IMR-90 (cell line): ENCODE measurements at regions not wholly inside any gene's neighbourhood (a gene's known extent, or its start where the extent isn't known, plus 50 kb on each side); places are given as distances from the start of the nearest gene placed in this dataset.

Experiments used
- ATAC-seq: fragments of 200-7000 bp; cut with Tn5 transposase; 2 replicates; pipeline ENCODE4 v1.9.1; 2020; ENCODE audit warnings: low read depth, mild to moderate bottlenecking, moderate library complexity
- BruUV-seq: library from RNA; stranded (reverse); fragments of 400-500 nt; replicated peaks from 2 replicates; lab custom pipeline; 2021; lab: Mats Ljungman, UMichigan
- CTCF ChIA-PET: fragments of 300-600 bp; formaldehyde crosslinking; extraction: SDS; loops from one replicate; lab custom pipeline; 2021; ENCODE audit warnings: antibody characterized with exemption; lab: Yijun Ruan, JAX
- POLR2A ChIA-PET: fragments of 300-600 bp; sonication (Branson Sonifier 250); formaldehyde crosslinking; loops from one replicate; lab custom pipeline; 2022; ENCODE audit warnings: antibody characterized with exemption; ENCODE audit not compliant: unreplicated experiment; lab: Charles Lee
- DNase-seq: peaks from one replicate; pipeline ENCODE4 v3.0.0; 2013
- H2AFZ ChIP-seq: replicated peaks from 2 replicates; pipeline ENCODE3; 2013; ENCODE audit warnings: low read length, mild to moderate bottlenecking; ENCODE audit not compliant: poor library complexity
- H2AK5ac ChIP-seq: 2 replicates; pipeline ENCODE4 v1.6.1; 2013; ENCODE audit warnings: low read depth, low read length, inconsistent platforms
- H2AK9ac ChIP-seq: replicated peaks from 2 replicates; pipeline ENCODE3; 2013; ENCODE audit warnings: mild to moderate bottlenecking, low read depth, low read length, moderate library complexity; ENCODE audit not compliant: poor library complexity
- H2BK120ac ChIP-seq: 2 replicates; pipeline ENCODE4 v1.6.1; 2013; ENCODE audit warnings: low read depth, low read length, inconsistent platforms
- H2BK15ac ChIP-seq: 3 replicates; pipeline ENCODE4 v1.6.1; 2013; ENCODE audit warnings: low read depth, low read length, inconsistent platforms
- H2BK20ac ChIP-seq: 2 replicates; pipeline ENCODE4 v1.6.1; 2013; ENCODE audit warnings: low read depth, mild to moderate bottlenecking, inconsistent platforms, low read length, moderate library complexity
- H2BK5ac ChIP-seq: 2 replicates; pipeline ENCODE4 v1.6.1; 2013; ENCODE audit warnings: mild to moderate bottlenecking, low read depth, low read length, inconsistent platforms; ENCODE audit not compliant: poor library complexity, severe bottlenecking
- H3K14ac ChIP-seq: replicated peaks from 2 replicates; pipeline ENCODE4 v1.6.1; 2013; ENCODE audit warnings: low read depth, low read length, inconsistent platforms
- H3K18ac ChIP-seq: 2 replicates; pipeline ENCODE4 v1.6.1; 2013; ENCODE audit warnings: low read depth, low read length, control low read depth
- H3K23ac ChIP-seq: 2 replicates; pipeline ENCODE4 v1.6.1; 2013; ENCODE audit warnings: low read depth, low read length, inconsistent platforms
- H3K27ac ChIP-seq: 2 replicates; pipeline ENCODE4 v1.5.1; 2013; ENCODE audit warnings: mild to moderate bottlenecking, control low read depth, low read length; ENCODE audit not compliant: insufficient read depth
- H3K27me3 ChIP-seq: 2 replicates; pipeline ENCODE4 v1.6.1; 2013; ENCODE audit warnings: low read length; ENCODE audit not compliant: control insufficient read depth, insufficient read depth
- H3K36me3 ChIP-seq: 2 replicates; pipeline ENCODE4 v1.6.1; 2013; ENCODE audit warnings: low read length, mixed read lengths; ENCODE audit not compliant: control insufficient read depth, insufficient read depth
- H3K4ac ChIP-seq: 2 replicates; pipeline ENCODE4 v1.6.1; 2013; ENCODE audit warnings: low read depth, low read length, inconsistent platforms
- H3K4me1 ChIP-seq: 2 replicates; pipeline ENCODE4 v1.6.1; 2013; ENCODE audit warnings: low read length, mixed read lengths; ENCODE audit not compliant: control insufficient read depth, insufficient read depth
- H3K4me2 ChIP-seq: 2 replicates; pipeline ENCODE4 v1.6.1; 2013; ENCODE audit warnings: low read depth, mild to moderate bottlenecking, control low read depth, low read length, moderate library complexity
- H3K4me3 ChIP-seq: 2 replicates; pipeline ENCODE4 v1.5.1; 2013; ENCODE audit warnings: low read depth, mild to moderate bottlenecking, control low read depth, low read length, moderate library complexity; ENCODE audit not compliant: insufficient read depth
- H3K56ac ChIP-seq: 2 replicates; pipeline ENCODE4 v1.6.1; 2013; ENCODE audit warnings: low read length, inconsistent platforms; ENCODE audit not compliant: insufficient read depth; ENCODE audit errors: extremely low read depth
- H3K79me1 ChIP-seq, 2 experiments: 2 replicates each; pipeline ENCODE4 v1.6.1; 2013; ENCODE audit warnings: low read length in 2 of 2, inconsistent platforms in 1 of 2, low read depth in 1 of 2
- H3K9ac ChIP-seq: 2 replicates; pipeline ENCODE4 v1.6.1; 2013; ENCODE audit warnings: low read depth, low read length, control low read depth
- H3K9me1 ChIP-seq: 2 replicates; pipeline ENCODE4 v1.6.1; 2013; ENCODE audit warnings: low read length, inconsistent platforms; ENCODE audit not compliant: insufficient read depth
- H3K9me3 ChIP-seq: 2 replicates; pipeline ENCODE4 v1.6.1; 2013; ENCODE audit warnings: low read length; ENCODE audit not compliant: control insufficient read depth, insufficient read depth
- H4K20me1 ChIP-seq: 2 replicates; pipeline ENCODE4 v1.6.1; 2013; ENCODE audit warnings: low read length, inconsistent platforms; ENCODE audit not compliant: insufficient read depth
- H4K5ac ChIP-seq: 2 replicates; pipeline ENCODE4 v1.6.1; 2013; ENCODE audit warnings: mild to moderate bottlenecking, low read depth, low read length, control low read depth
- H4K8ac ChIP-seq, 2 experiments: 2 replicates each; pipeline ENCODE4 v1.6.1; 2013; ENCODE audit warnings: low read depth in 2 of 2, low read length in 2 of 2, control low read depth in 1 of 2, inconsistent platforms in 1 of 2
- H4K91ac ChIP-seq: 2 replicates; pipeline ENCODE4 v1.6.1; 2013; ENCODE audit warnings: low read depth, low read length, inconsistent platforms; ENCODE audit not compliant: insufficient read depth
- POLR2A ChIP-seq: IDR thresholded peaks from 2 replicates; pipeline ENCODE4 v1.6.1; 2012; ENCODE audit warnings: mild to moderate bottlenecking, low read depth, low read length
- RCOR1 ChIP-seq: IDR thresholded peaks from 2 replicates; pipeline ENCODE4 v1.6.1; 2012; ENCODE audit warnings: mild to moderate bottlenecking, low read length, improper control_type of control experiment; ENCODE audit not compliant: insufficient replicate concordance
- USF2 ChIP-seq: fragments of 150-350 bp; IDR thresholded peaks from 2 replicates; pipeline ENCODE4 v1.6.1; 2017; ENCODE audit warnings: mild to moderate bottlenecking, antibody characterized with exemption, low read length, low read depth
- WGBS, 2 experiments: methylation state at CpG; one replicate each; pipeline versions ENCODE4 v1.1.5 to v1.1.7; 2013; ENCODE audit warnings: missing lambda C conversion rate in 2 of 2; ENCODE audit not compliant: insufficient read length in 1 of 2; ENCODE audit errors: extremely low coverage in 2 of 2; 5-methylcytosine and 5-hydroxymethylcytosine counted together
- dilution Hi-C: fragments of 300-500 bp; cut with HindIII; formaldehyde crosslinking; loops from one replicate; pipeline ENCODE4 v1.14.3; 2018; ENCODE audit warnings: low sequenced_read_pairs; ENCODE audit not compliant: unreplicated experiment
- in situ Hi-C: fragments of 300-500 bp; cut with MboI; formaldehyde crosslinking; loops from 3 replicates; pipeline ENCODE4 v1.14.3; 2019; ENCODE audit warnings: low sequenced_read_pairs, inconsistent platforms, mixed read lengths
- intact Hi-C: fragments of 100-400 bp; cut with micrococcal nuclease; formaldehyde crosslinking; loops from 2 replicates; pipeline ENCODE4 v1.10.0; 2022

- in situ Hi-C loops = no loop called here
- peaks cover 6% of the 10 kb centered on the region; the same call in 1 of the 2 replicates for H3K4me1 ChIP-seq
Observed at GRCh38 chr4:124426279-124426678, 286.3 kb downstream of the ANKRD50 start.

More at GRCh38 chr4:124426279-124426678, 286.3 kb downstream of the ANKRD50 start:
- H4K91ac ChIP-seq = no peak overlapping the region
- H3K9ac ChIP-seq = no peak overlapping the region
- H3K4me2 ChIP-seq = no peak overlapping the region
- H3K79me1 ChIP-seq = no peaks in the 10 kb centered on the region
- no peak overlapping the region for H2AFZ ChIP-seq
- no peak overlapping the region for H2BK5ac ChIP-seq
- H3K9me1 ChIP-seq = peaks cover 2% of the 10 kb centered on the region; the same call in 1 of the 2 replicates
- H3K36me3 ChIP-seq = no peaks in the 10 kb centered on the region
- H3K4me3 ChIP-seq = no peak overlapping the region
- WGBS, 2 experiments = no CpG with 5 or more reads among the region's 1 CpG
- H3K18ac ChIP-seq = no peak overlapping the region
- no peak overlapping the region for H3K56ac ChIP-seq
- no TSS peak for BruUV-seq
- H2AK9ac ChIP-seq = no peak overlapping the region
- POLR2A ChIA-PET = no interaction called here
- no peak overlapping the region for H2BK20ac ChIP-seq
- H3K4ac ChIP-seq = no peak overlapping the region
- H4K5ac ChIP-seq = no peak overlapping the region
- TF ChIP-seq POLR2A = no peak
- peak; percentile 22; the same call in 1 of the 2 replicates for TF ChIP-seq USF2
- no peak for TF ChIP-seq RCOR1
- H3K14ac ChIP-seq = no peak overlapping the region
- CTCF ChIA-PET = no interaction called here
- intact Hi-C loops (no loop called here), dilution Hi-C loops (no loop called here)
- H2BK120ac ChIP-seq = no peak overlapping the region
- H2AK5ac ChIP-seq = no peak overlapping the region
- no peaks in the 10 kb centered on the region for H3K9me3 ChIP-seq
- H2BK15ac ChIP-seq = no peak overlapping the region
- H3K27me3 ChIP-seq = no peaks in the 10 kb centered on the region
- no peaks in the 10 kb centered on the region for H4K20me1 ChIP-seq
- H3K27ac ChIP-seq = no peak overlapping the region
- H4K8ac ChIP-seq = no peak overlapping the region
- H3K23ac ChIP-seq = no peak overlapping the region
- no peak for ATAC-seq
- DNase-seq = no peak
